Thymus (tissue), 11 donors: ENCODE measurements at regions not wholly inside any gene's neighbourhood (a gene's known extent, or its start where the extent isn't known, plus 50 kb on each side); places are given as distances from the start of the nearest gene placed in this dataset.

ENCODE experiments used
- DNase-seq, 9 donors: peaks; one replicate each; pipeline ENCODE4 v3.0.0-alpha.2; 2013; ENCODE audit warnings: low spot score in 9 of 9, low read depth in 6 of 9, missing footprints in 1 of 9
- H3K27ac ChIP-seq, 2 donors: one replicate each; pipeline ENCODE4 v1.5.1; 2013; ENCODE audit warnings: control low read depth in 1 of 2, low read depth in 1 of 2, low read length in 1 of 2, mild to moderate bottlenecking in 1 of 2, moderate library complexity in 1 of 2
- H3K27me3 ChIP-seq, 2 donors: one replicate each; pipeline ENCODE4 v1.5.1; 2013; ENCODE audit warnings: low read length in 1 of 2; ENCODE audit not compliant: control insufficient read depth in 2 of 2, insufficient read depth in 1 of 2
- H3K36me3 ChIP-seq, 2 donors: one replicate each; pipeline ENCODE4 v1.5.1; 2013; ENCODE audit warnings: low read length in 1 of 2, mild to moderate bottlenecking in 1 of 2, moderate library complexity in 1 of 2; ENCODE audit not compliant: control insufficient read depth in 2 of 2, insufficient read depth in 2 of 2
- H3K4me1 ChIP-seq, 2 donors: one replicate each; pipeline ENCODE4 v1.5.1; 2013; ENCODE audit warnings: low read length in 2 of 2; ENCODE audit not compliant: control insufficient read depth in 2 of 2, insufficient read depth in 2 of 2
- H3K4me3 ChIP-seq, 2 donors: one replicate each; pipeline ENCODE4 v1.5.1; 2013; ENCODE audit warnings: low read length in 2 of 2, control low read depth in 1 of 2, mild to moderate bottlenecking in 1 of 2
- H3K9me3 ChIP-seq, 2 donors: one replicate each; pipeline ENCODE4 v1.5.1; 2013; ENCODE audit warnings: low read length in 1 of 2, mild to moderate bottlenecking in 1 of 2; ENCODE audit not compliant: control insufficient read depth in 2 of 2, insufficient read depth in 1 of 2
- WGBS: extraction: QIAGEN DNeasy Blood & Tissue Kit; methylation state at CpG from one replicate; pipeline ENCODE4 v1.1.7; 2013; 5-methylcytosine and 5-hydroxymethylcytosine counted together
- donor health status: healthy.

DNA sequence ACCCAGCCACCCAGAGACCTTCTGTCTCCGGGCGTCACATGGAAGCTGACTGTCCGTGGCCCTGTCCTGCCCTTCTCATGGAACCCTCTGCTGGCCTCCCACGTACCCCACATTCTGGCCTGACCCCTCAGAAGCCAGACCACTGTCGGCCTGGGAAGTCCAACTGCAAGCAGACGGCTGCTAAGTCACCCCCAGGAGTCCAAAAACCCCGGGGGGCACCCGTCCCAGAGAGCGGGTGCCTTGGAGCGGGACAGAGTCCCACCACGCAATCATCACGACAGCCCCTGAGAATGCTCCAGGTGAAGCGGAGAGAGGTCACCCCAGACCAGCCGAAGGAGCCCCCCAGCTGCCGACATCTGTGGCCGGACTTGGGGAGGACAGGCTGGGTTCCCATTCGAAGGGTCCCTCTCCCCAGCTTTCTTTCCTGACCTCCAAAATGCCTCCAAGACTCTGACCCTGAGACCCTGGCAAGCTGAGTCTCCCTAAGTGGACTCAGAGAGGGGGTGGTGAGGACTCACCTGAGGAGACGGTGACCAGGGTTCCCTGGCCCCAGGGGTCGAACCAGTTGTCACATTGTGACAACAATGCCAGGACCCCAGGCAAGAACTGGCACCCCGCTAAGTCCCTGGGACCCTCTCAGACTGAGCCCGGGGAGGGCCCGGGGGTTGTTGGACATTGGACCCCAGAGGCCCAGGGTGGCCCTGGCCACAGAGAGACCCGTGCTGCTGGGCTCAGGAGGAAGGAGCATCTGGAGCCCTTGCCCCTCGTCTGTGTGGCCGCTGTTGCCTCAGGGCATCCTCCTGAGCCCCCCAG, 337.1 kb downstream of the TMEM121 start:
- peaks cover 8 to 21% of the 10 kb centered on the region in 2 donors for H3K27me3 ChIP-seq
- H3K4me3 ChIP-seq: peak overlapping the region; percentile 3 to 18
- H3K27ac ChIP-seq: peak overlapping the region; percentile 24 to 26
- H3K36me3 ChIP-seq: no peaks in the 10 kb centered on the region
- H3K9me3 ChIP-seq: peaks cover 0 to 18% of the 10 kb centered on the region in 2 donors
- no peak for DNase-seq
- peaks cover 39 to 72% of the 10 kb centered on the region in 2 donors for H3K4me1 ChIP-seq
- 42% methylated on average over 25 of the region's 25 CpGs for WGBS

GRCh38 chr14:105864116-105864515, 337.7 kb downstream of the TMEM121 start:
- Histone ChIP-seq H3K27ac (no peak overlapping the region), H3K4me3 (no peak overlapping the region), H3K27me3 (peaks cover 8 to 21% of the 10 kb centered on the region in 2 donors), H3K9me3 (peaks cover 0 to 18% of the 10 kb centered on the region in 2 donors), H3K4me1 (peaks cover 39 to 68% of the 10 kb centered on the region in 2 donors), H3K36me3 (no peaks in the 10 kb centered on the region)
- no peak for DNase-seq
- WGBS: 37% methylated on average over 13 of the region's 13 CpGs

DNA sequence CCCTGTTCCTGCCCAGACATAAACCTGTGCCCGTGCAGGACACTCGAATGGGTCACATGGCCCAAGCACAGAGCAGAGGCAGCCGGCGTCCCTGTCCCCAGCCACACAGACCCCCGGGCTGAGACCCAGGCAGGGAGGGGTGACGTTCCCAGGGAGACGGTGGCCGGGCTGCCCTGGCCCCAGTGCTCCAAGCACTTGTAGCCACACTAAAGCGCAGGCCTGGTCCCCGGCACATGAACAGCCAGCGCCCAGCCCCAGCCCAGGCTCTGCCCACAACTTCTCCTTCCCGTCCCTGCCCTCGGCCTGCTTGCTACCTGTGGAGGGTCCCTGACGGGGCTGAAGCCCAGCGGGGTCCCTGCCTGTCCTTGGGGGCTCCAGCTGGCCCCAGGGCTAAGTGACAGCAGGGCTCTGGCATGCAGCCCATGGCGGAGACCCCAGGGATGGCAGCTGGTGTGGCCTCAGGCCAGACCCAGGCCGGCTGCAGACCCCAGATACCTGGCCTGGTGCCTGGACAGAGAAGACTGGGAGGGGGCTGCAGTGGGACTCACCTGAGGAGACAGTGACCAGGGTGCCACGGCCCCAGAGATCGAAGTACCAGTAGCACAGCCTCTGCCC, 338.4 kb downstream of the TMEM121 start:
- Histone ChIP-seq H3K4me3 (no peak overlapping the region), H3K27me3 (peaks cover 8 to 21% of the 10 kb centered on the region in 2 donors), H3K9me3 (peaks cover 0 to 18% of the 10 kb centered on the region in 2 donors), H3K4me1 (peaks cover 35 to 63% of the 10 kb centered on the region in 2 donors), H3K36me3 (no peaks in the 10 kb centered on the region), H3K27ac (no peak overlapping the region)
- DNase-seq: no peak
- WGBS: 39% methylated on average over 19 of the region's 19 CpGs

DNA sequence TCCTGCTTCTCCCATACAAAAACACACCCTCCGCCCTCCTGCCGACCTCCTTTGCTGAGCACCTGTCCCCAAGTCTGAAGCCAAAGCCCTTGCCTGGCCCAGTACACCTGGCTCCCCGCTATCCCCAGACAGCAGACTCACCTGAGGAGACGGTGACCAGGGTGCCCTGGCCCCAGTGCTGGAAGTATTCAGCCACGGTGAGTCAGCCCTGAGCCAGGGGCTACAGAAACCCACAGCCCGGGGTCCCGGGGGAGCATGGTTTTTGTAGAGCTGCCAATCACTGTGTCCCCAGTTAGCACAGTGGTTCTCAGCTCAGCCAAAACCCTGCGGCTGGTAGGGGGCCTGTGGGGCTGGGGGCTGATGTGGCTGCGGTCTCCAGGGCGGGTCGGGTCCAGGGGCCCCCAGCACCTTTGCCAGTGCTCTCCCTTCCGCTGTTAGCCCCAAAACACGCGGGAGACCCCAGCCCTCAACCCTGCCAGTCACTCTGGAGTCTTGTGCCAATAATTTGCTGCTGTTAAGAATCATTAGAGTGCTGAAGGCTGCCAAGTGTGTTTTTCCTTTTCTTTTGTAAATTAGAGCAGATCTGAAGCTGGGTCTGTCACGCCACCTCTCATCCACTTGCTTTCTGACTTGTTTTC, 339.0 kb downstream of the TMEM121 start:
- Histone ChIP-seq H3K9me3 (peaks cover 0 to 18% of the 10 kb centered on the region in 2 donors), H3K4me3 (no peak overlapping the region), H3K27me3 (peaks cover 8 to 21% of the 10 kb centered on the region in 2 donors), H3K36me3 (no peaks in the 10 kb centered on the region), H3K27ac (no peak overlapping the region), H3K4me1 (peaks cover 32 to 57% of the 10 kb centered on the region in 2 donors)
- DNase-seq: peak in 1 of 9 donors; percentile 34
- 29% methylated on average over 15 of the region's 15 CpGs for WGBS

- Histone ChIP-seq H3K9me3 (peaks cover 0 to 18% of the 10 kb centered on the region in 2 donors), H3K27ac (no peak overlapping the region), H3K36me3 (no peaks in the 10 kb centered on the region), H3K4me1 (peaks cover 24 to 49% of the 10 kb centered on the region in 2 donors), H3K27me3 (peaks cover 8 to 21% of the 10 kb centered on the region in 2 donors), H3K4me3 (no peak overlapping the region)
- WGBS: 65% methylated on average over 32 of the region's 32 CpGs
- peak in 1 of 9 donors; percentile 8 for DNase-seq
Measured at GRCh38 chr14:105865904-105866840, 339.8 kb downstream of the TMEM121 start.

GRCh38 chr14:105866841-105867321, 340.5 kb downstream of the TMEM121 start:
- no peak overlapping the region for H3K4me3 ChIP-seq
- WGBS: 97% methylated on average over 12 of the region's 12 CpGs
- H3K36me3 ChIP-seq: no peaks in the 10 kb centered on the region
- H3K27ac ChIP-seq: no peak overlapping the region
- peaks cover 8 to 21% of the 10 kb centered on the region in 2 donors for H3K27me3 ChIP-seq
- peaks cover 0 to 18% of the 10 kb centered on the region in 2 donors for H3K9me3 ChIP-seq
- no peak for DNase-seq
- H3K4me1 ChIP-seq: peaks cover 21 to 46% of the 10 kb centered on the region in 2 donors

DNA sequence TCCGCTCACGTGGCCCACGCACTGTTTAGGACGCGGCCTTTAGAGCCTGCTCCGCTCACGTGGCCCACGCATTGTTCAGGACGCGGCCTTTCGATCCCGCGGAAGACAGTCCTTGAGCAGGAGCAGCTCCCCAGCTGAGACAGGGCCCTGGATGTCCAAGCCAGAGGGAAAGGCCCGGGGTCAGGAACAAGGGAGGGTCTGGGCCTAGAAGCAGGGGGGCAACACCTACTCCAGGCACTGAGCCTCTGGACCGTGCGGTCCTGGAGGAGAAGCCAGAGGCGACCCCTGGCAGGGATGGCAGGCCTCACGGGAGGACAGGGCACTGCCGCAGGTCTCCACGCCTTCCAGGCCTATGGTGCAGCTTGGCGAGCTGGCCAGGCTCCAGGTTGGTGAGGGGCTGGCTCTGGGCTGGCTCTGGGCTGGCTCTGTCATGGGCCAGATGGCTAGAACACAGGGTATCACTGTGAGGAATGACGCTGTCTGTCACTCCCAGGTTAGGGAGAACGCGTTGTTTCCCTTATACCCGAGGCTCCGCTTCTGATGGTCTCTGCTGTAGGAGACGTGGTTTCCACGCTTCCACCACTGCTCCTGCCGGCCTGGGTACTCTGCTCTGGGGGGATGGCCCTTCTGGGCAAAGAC, 341.7 kb downstream of the TMEM121 start:
- no peak for DNase-seq

GRCh38 chr14:105871590-105871989, 345.2 kb downstream of the TMEM121 start:
- Histone ChIP-seq H3K27me3 (no peaks in the 10 kb centered on the region), H3K4me1 (no peaks in the 10 kb centered on the region), H3K36me3 (no peaks in the 10 kb centered on the region), H3K27ac (no peak overlapping the region), H3K4me3 (no peak overlapping the region), H3K9me3 (peaks cover 0 to 11% of the 10 kb centered on the region in 2 donors)
- no peak for DNase-seq
- 91% methylated on average over 3 of the region's 3 CpGs for WGBS

More for the DNA sequence above, 341.7 kb downstream of the TMEM121 start:
- Histone ChIP-seq H3K4me1 (peaks cover 12 to 34% of the 10 kb centered on the region in 2 donors), H3K4me3 (no peak overlapping the region), H3K27ac (no peak overlapping the region), H3K9me3 (peaks cover 0 to 18% of the 10 kb centered on the region in 2 donors), H3K27me3 (peaks cover 4 to 18% of the 10 kb centered on the region in 2 donors), H3K36me3 (no peaks in the 10 kb centered on the region)
- 94% methylated on average over 29 of the region's 29 CpGs for WGBS
